Endothelial cell of umbilical vein (primary cell): ENCODE measurements at regions not wholly inside any gene's neighbourhood (a gene's known extent, or its start where the extent isn't known, plus 50 kb on each side); places are given as distances from the start of the nearest gene placed in this dataset.

ENCODE experiments used
- BruUV-seq: library from RNA; stranded (reverse); fragments of 400-500 nt; replicated peaks from 2 replicates; lab custom pipeline; 2021; lab: Mats Ljungman, UMichigan
- CTCF ChIA-PET: fragments of 300-600, 350-600 bp; sonication (Branson Sonifier 250); formaldehyde crosslinking; loops from one replicate; lab custom pipeline; 2021; ENCODE audit warnings: antibody characterized with exemption, inconsistent platforms; lab: Charles Lee
- POLR2A ChIA-PET: fragments of 300-600, 350-600 bp; sonication (Branson Sonifier 250); formaldehyde crosslinking; loops from one replicate; lab custom pipeline; 2021; ENCODE audit warnings: antibody characterized with exemption, inconsistent platforms; lab: Charles Lee
- DNase-seq: peaks from one replicate; pipeline ENCODE4 v3.0.0-alpha.2; 2011; ENCODE audit warnings: low read depth, low spot score
- FAIRE-seq: peaks from 2 replicates; lab custom pipeline; 2011; peaks lifted over from hg19 to GRCh38; lab: Jason Lieb, UNC
- H2AFZ ChIP-seq: 2 replicates; pipeline ENCODE4 v1.6.0; 2012; ENCODE audit warnings: low read depth, low read length, control low read depth, inconsistent platforms
- H3K27ac ChIP-seq: 2 replicates; pipeline ENCODE4 v1.5.1; 2011; ENCODE audit warnings: low read depth, mild to moderate bottlenecking, control low read depth, low read length, moderate library complexity; ENCODE audit not compliant: insufficient read depth
- H3K27me3 ChIP-seq, 2 experiments: 2 replicates each; pipeline versions ENCODE4 v1.6.0 to v1.6.1; 2011; ENCODE audit warnings: low read length in 2 of 2, mixed read lengths in 1 of 2; ENCODE audit not compliant: control insufficient read depth in 2 of 2, insufficient read depth in 2 of 2
- H3K36me3 ChIP-seq, 2 experiments: 2 replicates in 1 of 2; 3 replicates in 1 of 2; pipeline ENCODE4 v1.5.1; 2011; ENCODE audit warnings: low read length in 2 of 2, mild to moderate bottlenecking in 1 of 2, moderate library complexity in 1 of 2; ENCODE audit not compliant: control insufficient read depth in 2 of 2, insufficient read depth in 2 of 2; ENCODE audit errors: extremely low read depth in 1 of 2
- H3K4me1 ChIP-seq: 3 replicates; pipeline ENCODE4 v1.5.1; 2011; ENCODE audit warnings: mild to moderate bottlenecking, low read length; ENCODE audit not compliant: control insufficient read depth, insufficient read depth; ENCODE audit errors: extremely low read depth
- H3K4me2 ChIP-seq: 2 replicates; pipeline ENCODE4 v1.6.1; 2011; ENCODE audit warnings: low read length, control low read depth, mixed read lengths; ENCODE audit not compliant: insufficient read depth
- H3K4me3 ChIP-seq, 3 experiments: fragments of 200-600 bp in 1 of 3; sonication (generic), shearing (Covaris generic) in 1 of 3; replicated peaks in 1 of 3; 2 replicates each; pipeline ENCODE4 v1.5.1; 2011 to 2016; ENCODE audit warnings: control low read depth in 3 of 3, low read length in 3 of 3, mild to moderate bottlenecking in 2 of 3, inconsistent platforms in 1 of 3, low read depth in 1 of 3, moderate library complexity in 1 of 3; ENCODE audit not compliant: insufficient read depth in 1 of 3
- H3K79me2 ChIP-seq: 2 replicates; pipeline ENCODE4 v1.6.0; 2012; ENCODE audit warnings: low read length, inconsistent platforms; ENCODE audit not compliant: control insufficient read depth, insufficient read depth
- H3K9ac ChIP-seq: replicated peaks from 2 replicates; pipeline ENCODE3; 2011; ENCODE audit warnings: low read length, control low read depth; ENCODE audit not compliant: insufficient read depth; ENCODE audit errors: extremely low read depth
- H3K9me1 ChIP-seq: replicated peaks from 3 replicates; pipeline ENCODE4 v1.6.0; 2011; ENCODE audit warnings: mild to moderate bottlenecking, low read length; ENCODE audit not compliant: control insufficient read depth, insufficient read depth; ENCODE audit errors: extremely low read depth
- H3K9me3 ChIP-seq: replicated peaks from 2 replicates; pipeline ENCODE4 v1.5.1; 2012; ENCODE audit warnings: low read length, inconsistent platforms; ENCODE audit not compliant: control insufficient read depth, insufficient read depth
- H4K20me1 ChIP-seq: replicated peaks from 2 replicates; pipeline ENCODE3; 2011; ENCODE audit warnings: mild to moderate bottlenecking, low read length; ENCODE audit not compliant: control insufficient read depth, insufficient read depth; ENCODE audit errors: extremely low read depth
- EZH2 ChIP-seq: IDR thresholded peaks from 2 replicates; pipeline ENCODE4 v1.6.1; 2012; ENCODE audit warnings: borderline replicate concordance, low read depth, mild to moderate bottlenecking, moderate library complexity, low read length, inconsistent platforms; ENCODE audit not compliant: severe bottlenecking
- FOS ChIP-seq: IDR thresholded peaks from 2 replicates; pipeline ENCODE4 v1.6.1; 2011; ENCODE audit warnings: mild to moderate bottlenecking, low read length, moderate library complexity, borderline replicate concordance; ENCODE audit not compliant: insufficient read depth
- GATA2 ChIP-seq: IDR thresholded peaks from 2 replicates; pipeline ENCODE4 v1.7.0; 2011; ENCODE audit warnings: low read depth, mild to moderate bottlenecking, moderate library complexity, mixed read lengths, low read length; ENCODE audit not compliant: insufficient read length, insufficient read depth
- JUN ChIP-seq: IDR thresholded peaks from 2 replicates; pipeline ENCODE4 v1.6.1; 2011; ENCODE audit warnings: borderline replicate concordance, low read depth; ENCODE audit not compliant: insufficient read length, insufficient read depth
- MYC ChIP-seq: IDR thresholded peaks from one replicate; pipeline ENCODE4 v1.6.1; 2011; ENCODE audit warnings: mild to moderate bottlenecking, low read depth, low read length
- POLR2A ChIP-seq: IDR thresholded peaks from 2 replicates; pipeline ENCODE4 v1.6.1; 2012; ENCODE audit warnings: low read depth, mild to moderate bottlenecking, control low read depth, low read length
- POLR2AphosphoS5 ChIP-seq: IDR thresholded peaks from 2 replicates; pipeline ENCODE4 v1.6.1; 2012; ENCODE audit warnings: low read depth, mild to moderate bottlenecking, control low read depth, low read length, moderate library complexity; ENCODE audit not compliant: insufficient read depth
- dilution Hi-C: fragments of 300-500 bp; cut with MboI; formaldehyde crosslinking; loops from one replicate; pipeline ENCODE4 v1.15.0; 2019; ENCODE audit warnings: low sequenced_read_pairs; ENCODE audit not compliant: extremely low pct_ligation_motif_present
- intact Hi-C: fragments of 100-400 bp; cut with micrococcal nuclease; formaldehyde crosslinking; loops from one replicate; pipeline ENCODE4 v1.10.0; 2022
- TF ChIP-seq, protein P1 (sequence below): IDR thresholded peaks from 2 replicates; pipeline ENCODE4 v1.6.1; 2011; ENCODE audit not compliant: insufficient read depth, insufficient read length
- TF ChIP-seq, protein P2 (sequence below), 2 donors: IDR thresholded peaks; 1 replicate in 1 of 2; 2 replicates in 1 of 2; pipeline ENCODE4 v1.5.1; 2011; ENCODE audit warnings: low read length in 2 of 2, mild to moderate bottlenecking in 2 of 2, moderate library complexity in 2 of 2, control low read depth in 1 of 2, inconsistent platforms in 1 of 2, low read depth in 1 of 2; ENCODE audit not compliant: insufficient read depth in 1 of 2; ENCODE audit errors: extremely low read depth in 1 of 2

- intact Hi-C loops, result no loop called here
- Histone ChIP-seq H3K4me3 (no peak overlapping the region), H3K27ac (no peak overlapping the region), H3K27me3 (no peaks in the 10 kb centered on the region), H3K4me2 (no peak overlapping the region), H4K20me1 (no peaks in the 10 kb centered on the region), H3K9me1 (no peaks in the 10 kb centered on the region), H3K9ac (no peak overlapping the region), H3K9me3 (peaks cover 1% of the 10 kb centered on the region), H2AFZ (no peak overlapping the region), H3K36me3 (no peaks in the 10 kb centered on the region), H3K79me2 (no peaks in the 10 kb centered on the region), H3K4me1 (no peaks in the 10 kb centered on the region)
- POLR2A ChIA-PET, result no interaction called here
- dilution Hi-C loops, result no loop called here
- no peak for DNase-seq
- FAIRE-seq, result no peak
- TF ChIP-seq POLR2A, result no peak
- no peak for TF ChIP-seq FOS
- no peak for TF ChIP-seq JUN
- TF ChIP-seq MYC, result no peak
- CTCF ChIA-PET, result no interaction called here
- BruUV-seq, result no TSS peak
Observed at GRCh38 chr4:180949424-180950213, 1293.6 kb upstream of the TENM3 start.

DNA sequence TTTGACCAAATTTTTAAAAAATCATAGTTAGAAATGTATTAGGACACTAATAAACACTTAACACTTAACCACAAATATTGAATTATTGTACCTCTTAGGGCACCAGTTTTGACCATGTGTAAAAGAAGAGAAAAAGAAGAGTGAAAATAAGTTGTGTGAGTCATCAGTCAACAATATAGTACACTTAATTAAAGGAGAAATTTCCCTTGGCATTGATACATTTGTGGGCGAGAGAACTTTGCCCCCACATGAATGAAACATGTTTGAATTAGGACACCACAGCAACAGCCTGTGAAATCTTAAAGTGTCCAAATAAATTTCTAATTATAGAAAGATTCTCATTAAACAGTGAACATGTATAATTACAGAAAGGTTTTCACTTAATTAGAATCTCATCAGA is 1292.8 kb upstream of the TENM3 start:
- CTCF ChIA-PET, result no interaction called here
- H3K27ac ChIP-seq, result no peak overlapping the region
- H3K9ac ChIP-seq, result no peak overlapping the region
- no peaks in the 10 kb centered on the region for H3K36me3 ChIP-seq
- H3K4me2 ChIP-seq, result no peak overlapping the region
- H3K9me1 ChIP-seq, result no peaks in the 10 kb centered on the region
- intact Hi-C loops (no loop called here), dilution Hi-C loops (no loop called here)
- no TSS peak for BruUV-seq
- no peaks in the 10 kb centered on the region for H3K27me3 ChIP-seq
- no peaks in the 10 kb centered on the region for H3K4me1 ChIP-seq
- H4K20me1 ChIP-seq, result no peaks in the 10 kb centered on the region
- no peaks in the 10 kb centered on the region for H3K79me2 ChIP-seq
- no peak overlapping the region for H3K4me3 ChIP-seq
- TF ChIP-seq POLR2AphosphoS5, result no peak
- TF ChIP-seq POLR2A, result no peak
- no peak for TF ChIP-seq MYC
- TF ChIP-seq, protein P1, sequence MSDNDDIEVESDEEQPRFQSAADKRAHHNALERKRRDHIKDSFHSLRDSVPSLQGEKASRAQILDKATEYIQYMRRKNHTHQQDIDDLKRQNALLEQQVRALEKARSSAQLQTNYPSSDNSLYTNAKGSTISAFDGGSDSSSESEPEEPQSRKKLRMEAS, result no peak
- no peak for TF ChIP-seq FOS
- TF ChIP-seq GATA2, result no peak
- TF ChIP-seq JUN, result no peak
- TF ChIP-seq EZH2, result no peak
- TF ChIP-seq, protein P2, sequence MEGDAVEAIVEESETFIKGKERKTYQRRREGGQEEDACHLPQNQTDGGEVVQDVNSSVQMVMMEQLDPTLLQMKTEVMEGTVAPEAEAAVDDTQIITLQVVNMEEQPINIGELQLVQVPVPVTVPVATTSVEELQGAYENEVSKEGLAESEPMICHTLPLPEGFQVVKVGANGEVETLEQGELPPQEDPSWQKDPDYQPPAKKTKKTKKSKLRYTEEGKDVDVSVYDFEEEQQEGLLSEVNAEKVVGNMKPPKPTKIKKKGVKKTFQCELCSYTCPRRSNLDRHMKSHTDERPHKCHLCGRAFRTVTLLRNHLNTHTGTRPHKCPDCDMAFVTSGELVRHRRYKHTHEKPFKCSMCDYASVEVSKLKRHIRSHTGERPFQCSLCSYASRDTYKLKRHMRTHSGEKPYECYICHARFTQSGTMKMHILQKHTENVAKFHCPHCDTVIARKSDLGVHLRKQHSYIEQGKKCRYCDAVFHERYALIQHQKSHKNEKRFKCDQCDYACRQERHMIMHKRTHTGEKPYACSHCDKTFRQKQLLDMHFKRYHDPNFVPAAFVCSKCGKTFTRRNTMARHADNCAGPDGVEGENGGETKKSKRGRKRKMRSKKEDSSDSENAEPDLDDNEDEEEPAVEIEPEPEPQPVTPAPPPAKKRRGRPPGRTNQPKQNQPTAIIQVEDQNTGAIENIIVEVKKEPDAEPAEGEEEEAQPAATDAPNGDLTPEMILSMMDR (IDR thresholded peaks at IDR 0.05; ENCODE audit: extremely low read depth in 1 of 2, insufficient read depth in 1 of 2, low read depth in 1 of 2, low read length in 2 of 2), result no peak
- POLR2A ChIA-PET, result no interaction called here
- FAIRE-seq (no peak), DNase-seq (no peak)
- H2AFZ ChIP-seq, result no peak overlapping the region
- H3K9me3 ChIP-seq, result peaks cover 1% of the 10 kb centered on the region
